ENCODE measurements at regions not wholly inside any gene's neighbourhood (a gene's known extent, or its start where the extent isn't known, plus 50 kb on each side); places are given as distances from the start of the nearest gene placed in this dataset.

- DNase-seq = no peak
These were observed 353.0 kb downstream of the IDS start for GRCh38 chrX:149151805-149152757.

GRCh38 chrX:149145845-149146285 is 359.2 kb downstream of the IDS start:
- DNase-seq = no peak

GRCh38 chrX:149131774-149132173 is 373.3 kb downstream of the IDS start:
- DNase-seq = no peak

- no peak for DNase-seq
These were observed 375.3 kb downstream of the IDS start for GRCh38 chrX:149129767-149130166.

DNA sequence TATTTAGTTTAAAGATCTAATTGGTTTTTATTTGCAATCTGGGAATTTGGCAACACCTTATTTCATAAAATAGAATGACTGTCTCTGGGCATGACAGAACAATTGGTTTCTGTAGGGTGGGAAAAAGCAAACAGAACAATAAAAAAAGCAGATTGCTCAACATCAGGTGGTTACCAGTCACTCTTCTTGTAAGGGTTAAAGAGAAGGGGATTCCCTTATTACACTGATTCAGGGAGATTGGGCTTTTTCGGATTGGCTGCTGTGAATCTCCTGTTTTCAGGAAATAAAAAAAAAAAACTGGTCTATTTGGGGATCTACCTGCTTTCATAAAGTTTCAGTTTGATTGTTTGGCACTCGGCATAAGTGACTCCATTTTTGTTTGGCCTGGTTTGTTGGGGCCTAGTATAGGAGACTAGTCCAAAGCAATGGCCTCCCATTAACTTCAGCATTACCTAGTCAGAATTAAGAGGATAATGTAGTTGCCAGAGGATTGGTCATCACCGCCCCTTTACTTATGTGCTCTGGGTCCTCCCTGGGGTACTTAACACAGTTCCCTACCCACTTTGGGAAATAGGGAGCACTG is 380.5 kb downstream of the IDS start:
- DNase-seq = no peak

GRCh38 chrX:149121206-149121920 is 383.7 kb downstream of the IDS start:
- no peak for DNase-seq

DNA sequence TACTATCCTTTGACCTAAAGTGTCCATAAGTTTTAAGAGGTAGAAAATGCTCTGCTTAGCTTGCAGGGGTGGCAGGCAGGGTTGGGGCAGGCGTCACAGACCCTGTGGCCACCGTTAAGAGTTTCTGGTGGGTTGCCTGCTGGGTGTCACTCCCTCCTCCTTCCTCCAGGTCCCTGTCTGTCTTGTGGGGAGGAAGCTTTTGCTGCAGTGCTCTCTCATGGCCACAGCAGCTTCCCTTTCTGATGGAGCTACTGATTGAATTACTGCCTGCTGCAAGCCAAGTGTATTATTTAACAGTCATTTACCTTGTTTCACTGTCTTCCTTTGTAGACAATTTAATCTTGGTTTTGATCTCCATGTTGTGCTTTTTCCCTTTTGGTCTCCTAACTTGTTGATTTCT is 384.6 kb downstream of the IDS start:
- no peak for DNase-seq

DNA sequence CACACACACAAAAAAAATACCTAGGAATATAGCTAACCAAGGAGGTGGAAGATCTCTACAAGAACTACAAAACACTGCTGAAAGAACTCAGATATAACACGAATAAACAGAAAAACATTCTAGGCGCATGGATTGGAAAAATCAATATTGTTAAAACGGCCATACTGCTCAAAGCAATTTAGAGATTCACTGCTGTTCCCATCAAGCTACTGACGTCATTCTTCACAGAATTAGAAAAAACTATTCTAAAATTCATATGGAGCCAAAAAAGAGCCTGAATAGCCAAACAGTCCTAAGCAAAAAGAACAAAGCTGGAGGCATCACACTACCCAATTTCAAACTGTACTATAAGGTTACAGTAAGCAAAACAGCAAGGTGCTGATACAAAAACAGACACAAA is 390.2 kb downstream of the IDS start:
- no peak for DNase-seq

- no peak for DNase-seq
These were observed 391.1 kb downstream of the IDS start for GRCh38 chrX:149114001-149114400.

GRCh38 chrX:149097786-149098185 is 407.3 kb downstream of the IDS start:
- DNase-seq = no peak

DNA sequence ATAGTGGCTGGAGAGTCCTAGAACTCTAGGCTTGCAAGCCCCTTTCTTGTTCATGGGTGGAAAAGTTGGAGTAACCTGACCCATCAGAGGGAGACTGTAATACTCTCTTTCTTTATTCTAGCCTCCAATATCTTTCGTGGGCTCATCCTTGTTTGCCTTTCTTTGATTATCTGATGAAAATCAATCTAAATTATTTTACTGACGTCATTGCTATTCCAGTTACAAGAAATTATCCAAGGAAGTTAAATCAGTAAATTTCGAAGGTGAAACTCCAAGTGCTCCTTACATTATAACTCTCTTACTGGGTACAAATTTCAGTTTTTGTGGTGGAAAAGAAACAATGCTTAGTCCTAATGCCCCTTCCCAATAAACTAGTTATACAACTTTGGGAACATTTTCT is 412.9 kb downstream of the IDS start:
- DNase-seq = no peak

DNA sequence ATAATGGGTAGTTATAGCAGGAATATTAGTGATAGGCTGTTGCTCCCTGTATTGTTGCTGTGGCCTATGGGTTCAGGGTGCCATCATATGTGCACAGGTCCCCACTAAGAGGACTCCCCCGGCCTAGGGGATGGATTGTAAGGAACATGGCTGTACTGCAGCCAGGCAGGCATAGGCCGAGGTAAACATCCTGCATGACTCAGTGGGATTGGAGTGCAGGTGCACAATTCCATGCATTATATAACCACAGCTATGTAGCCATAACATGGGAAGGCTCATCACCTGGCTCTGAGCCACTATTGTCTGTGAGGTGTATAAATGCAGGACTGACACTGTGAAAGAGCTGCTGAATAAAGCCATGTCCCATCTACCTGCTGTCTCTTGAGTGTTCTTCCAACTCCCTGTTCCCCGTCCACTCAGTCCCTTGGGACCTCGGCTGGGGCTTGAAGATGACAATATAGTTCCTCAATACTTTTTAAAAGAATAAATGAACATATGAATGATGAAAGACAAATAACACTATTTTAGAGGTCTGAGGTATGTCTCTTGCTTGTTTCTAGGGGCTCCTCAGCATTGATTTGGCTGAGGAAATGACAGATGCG is 425.2 kb downstream of the IDS start:
- DNase-seq = no peak

GRCh38 chrX:149074398-149074797 is 430.7 kb downstream of the IDS start:
- no peak for DNase-seq

DNA sequence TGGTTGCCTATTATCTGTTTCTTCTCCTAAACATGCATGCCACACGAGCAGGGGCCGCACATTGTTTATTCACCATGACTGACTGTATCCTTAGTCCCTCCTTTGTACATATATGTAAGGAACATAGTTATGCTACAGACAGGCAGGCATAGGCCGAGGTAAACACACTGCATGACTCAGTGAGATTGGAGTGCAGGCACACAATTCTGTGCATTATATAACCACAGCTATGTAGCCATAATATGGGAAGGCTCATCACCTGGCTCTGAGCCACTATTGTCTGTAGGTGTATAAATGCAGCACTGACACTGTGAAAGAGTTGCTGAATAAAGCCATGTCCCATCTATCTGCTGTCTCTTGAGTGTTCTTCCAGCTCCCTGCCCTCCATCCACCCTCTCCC is 431.6 kb downstream of the IDS start:
- no peak for DNase-seq

DNA sequence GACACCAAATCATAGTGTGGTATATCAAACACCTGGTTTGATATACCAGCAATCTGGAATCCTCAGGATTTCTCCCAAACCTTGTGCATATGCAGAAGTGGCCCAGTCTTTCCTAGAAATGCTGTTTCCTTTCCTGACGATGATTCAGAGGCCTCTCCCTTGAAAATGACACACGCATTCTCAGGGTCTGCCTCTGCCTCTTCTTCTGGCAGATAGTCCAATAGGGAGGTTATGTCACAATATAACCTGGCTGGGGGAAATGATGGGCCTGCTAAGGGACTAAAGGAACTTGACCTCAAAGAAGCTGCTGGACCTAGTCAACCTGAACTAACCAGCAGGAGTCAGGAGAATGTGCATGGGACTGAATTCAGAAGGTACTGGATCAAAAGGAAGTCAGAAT is 435.2 kb downstream of the IDS start:
- DNase-seq = no peak

GRCh38 chrX:149060921-149061320 is 444.2 kb downstream of the IDS start:
- no peak for DNase-seq

Measured in NCI-H1417 treated with DMSO at 0.1 percent for 48 hours (cell line).